Colonic mucosa (tissue), 4 donors: ENCODE measurements at regions not wholly inside any gene's neighbourhood (a gene's known extent, or its start where the extent isn't known, plus 50 kb on each side); places are given as distances from the start of the nearest gene placed in this dataset.
"Not testable (repeated sequence)": the region's sequence is repeated elsewhere in the genome, so short reads cannot be mapped to it uniquely, and the experiment has no call there.

ENCODE experiments used
- DNase-seq: peaks from one replicate; pipeline ENCODE4 v3.0.0-alpha.2; 2020
- H3K27ac ChIP-seq: fragments of 200-600 bp; one replicate; pipeline ENCODE4 v1.8.0; 2021
- H3K27me3 ChIP-seq: fragments of 200-600 bp; one replicate; pipeline ENCODE4 v1.8.0; 2021
- H3K36me3 ChIP-seq: fragments of 200-600 bp; one replicate; pipeline ENCODE4 v1.8.0; 2021
- H3K4me1 ChIP-seq: fragments of 200-600 bp; one replicate; pipeline ENCODE4 v1.8.0; 2021; ENCODE audit warnings: mild to moderate bottlenecking
- H3K4me3 ChIP-seq: fragments of 200-600 bp; one replicate; pipeline ENCODE4 v1.8.0; 2021
- H3K9ac ChIP-seq, 2 donors: one replicate each; pipeline ENCODE4 v1.7.0; 2013; ENCODE audit warnings: control low read depth in 2 of 2, low read depth in 2 of 2, low read length in 2 of 2
- H3K9me3 ChIP-seq: fragments of 200-600 bp; one replicate; pipeline ENCODE4 v1.8.0; 2021
- intact Hi-C: fragments of 100-400 bp; cut with DNase I; formaldehyde crosslinking; loops from one replicate; pipeline ENCODE4 v1.14.1; 2022
- TF ChIP-seq, protein P1 (sequence below): fragments of 200-600 bp; IDR thresholded peaks from one replicate; pipeline ENCODE4 v1.8.0; 2022; ENCODE audit warnings: antibody characterized with exemption, mild to moderate bottlenecking
- donor health status: healthy.
- donor health status: DM: no; HTN: no; CAD: no.
- donor health status: DM: no; HTN: no; CAD: no.

DNA sequence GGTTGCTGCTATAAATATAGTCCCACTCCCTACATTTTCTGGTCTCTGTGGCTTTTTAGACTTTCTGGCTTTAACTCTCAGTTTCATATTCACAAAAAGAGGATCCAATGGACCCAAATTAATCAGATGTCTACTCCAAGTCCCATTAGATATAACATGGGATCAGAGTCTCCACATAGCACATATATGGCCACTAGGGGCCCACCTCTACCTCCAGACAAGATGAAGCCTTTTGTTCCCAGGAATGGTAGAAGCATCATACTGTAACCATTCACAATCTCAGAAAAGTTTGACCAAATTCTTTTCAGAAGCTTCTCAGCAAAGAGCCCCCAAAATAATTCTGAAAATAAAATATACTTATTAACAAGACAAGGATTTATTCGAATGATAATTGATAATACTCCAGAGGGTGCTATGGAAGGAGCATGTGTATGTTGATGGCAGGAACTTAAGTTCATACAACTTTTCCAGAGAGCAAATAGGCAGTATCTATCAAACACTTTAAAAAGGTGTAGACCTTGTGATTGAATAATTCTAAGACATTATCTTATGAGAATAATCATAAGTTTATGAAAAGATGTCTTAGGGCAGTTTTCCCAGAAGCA is 382.3 kb upstream of the CRIM1 start:
- Histone ChIP-seq H3K9ac (no peak overlapping the region), H3K4me3 (no peak overlapping the region), H3K4me1 (no peaks in the 10 kb centered on the region), H3K9me3 (no peaks in the 10 kb centered on the region), H3K27ac (no peak overlapping the region), H3K27me3 (no peaks in the 10 kb centered on the region), H3K36me3 (no peaks in the 10 kb centered on the region)
- DNase-seq: no peak
- intact Hi-C loops: no loop called here
- TF ChIP-seq, protein P1, sequence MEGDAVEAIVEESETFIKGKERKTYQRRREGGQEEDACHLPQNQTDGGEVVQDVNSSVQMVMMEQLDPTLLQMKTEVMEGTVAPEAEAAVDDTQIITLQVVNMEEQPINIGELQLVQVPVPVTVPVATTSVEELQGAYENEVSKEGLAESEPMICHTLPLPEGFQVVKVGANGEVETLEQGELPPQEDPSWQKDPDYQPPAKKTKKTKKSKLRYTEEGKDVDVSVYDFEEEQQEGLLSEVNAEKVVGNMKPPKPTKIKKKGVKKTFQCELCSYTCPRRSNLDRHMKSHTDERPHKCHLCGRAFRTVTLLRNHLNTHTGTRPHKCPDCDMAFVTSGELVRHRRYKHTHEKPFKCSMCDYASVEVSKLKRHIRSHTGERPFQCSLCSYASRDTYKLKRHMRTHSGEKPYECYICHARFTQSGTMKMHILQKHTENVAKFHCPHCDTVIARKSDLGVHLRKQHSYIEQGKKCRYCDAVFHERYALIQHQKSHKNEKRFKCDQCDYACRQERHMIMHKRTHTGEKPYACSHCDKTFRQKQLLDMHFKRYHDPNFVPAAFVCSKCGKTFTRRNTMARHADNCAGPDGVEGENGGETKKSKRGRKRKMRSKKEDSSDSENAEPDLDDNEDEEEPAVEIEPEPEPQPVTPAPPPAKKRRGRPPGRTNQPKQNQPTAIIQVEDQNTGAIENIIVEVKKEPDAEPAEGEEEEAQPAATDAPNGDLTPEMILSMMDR: peak; percentile 50

DNA sequence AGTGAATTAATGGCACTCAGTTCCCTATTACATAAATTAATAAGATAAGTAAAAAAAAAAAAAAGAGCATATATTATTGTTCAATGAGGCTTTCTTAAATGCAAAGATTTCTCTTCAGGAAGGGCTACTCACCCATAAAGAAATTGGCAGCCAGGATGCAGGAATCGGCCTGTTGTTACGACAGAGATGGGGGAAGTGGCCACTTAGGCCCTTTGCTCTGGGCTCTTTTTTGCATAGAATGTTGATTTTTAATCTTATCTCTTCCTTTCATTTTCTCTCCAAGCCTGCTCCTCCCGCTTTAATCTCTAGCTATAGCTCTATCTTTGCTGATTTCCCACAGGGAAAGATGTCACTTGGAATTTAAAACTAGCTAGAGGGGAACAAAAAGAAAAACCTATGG is 391.8 kb upstream of the CRIM1 start:
- H3K36me3 ChIP-seq: no peaks in the 10 kb centered on the region
- intact Hi-C loops: loop anchor here (10.0 kb wide), 1 partner anchor 361 kb away; no protein-coding TSS in a partner anchor
- H3K9ac ChIP-seq: no peak overlapping the region
- TF ChIP-seq, protein P1: no peak
- H3K4me1 ChIP-seq: no peaks in the 10 kb centered on the region
- no peak overlapping the region for H3K4me3 ChIP-seq
- H3K9me3 ChIP-seq: no peaks in the 10 kb centered on the region
- no peak overlapping the region for H3K27ac ChIP-seq
- no peak for DNase-seq
- no peaks in the 10 kb centered on the region for H3K27me3 ChIP-seq

DNA sequence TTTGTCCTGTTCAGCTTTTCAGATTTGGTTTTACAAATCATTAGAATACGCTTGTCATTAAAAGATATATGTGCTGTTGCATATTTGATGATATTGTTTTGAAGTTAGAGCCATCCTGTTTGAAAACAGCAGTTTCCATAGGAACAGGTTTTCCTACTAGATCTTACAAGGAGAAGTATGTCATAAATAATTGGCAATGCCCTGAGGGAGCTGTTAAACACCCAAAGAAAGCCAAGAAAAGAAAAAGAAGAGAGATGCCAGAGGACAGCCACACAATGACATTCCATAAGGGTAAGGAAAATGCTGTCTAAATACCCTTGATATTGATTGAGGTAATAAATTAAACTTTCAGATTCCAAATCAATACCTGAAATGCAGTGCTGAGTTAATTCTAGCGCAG is 392.2 kb upstream of the CRIM1 start:
- H3K27ac ChIP-seq: no peak overlapping the region
- H3K27me3 ChIP-seq: no peaks in the 10 kb centered on the region
- no peaks in the 10 kb centered on the region for H3K4me1 ChIP-seq
- intact Hi-C loops: loop anchor here (10.0 kb wide), 1 partner anchor 361 kb away; no protein-coding TSS in a partner anchor
- no peaks in the 10 kb centered on the region for H3K9me3 ChIP-seq
- no peak for DNase-seq
- H3K4me3 ChIP-seq: no peak overlapping the region
- TF ChIP-seq, protein P1: no peak
- H3K9ac ChIP-seq: no peak overlapping the region
- H3K36me3 ChIP-seq: no peaks in the 10 kb centered on the region

DNA sequence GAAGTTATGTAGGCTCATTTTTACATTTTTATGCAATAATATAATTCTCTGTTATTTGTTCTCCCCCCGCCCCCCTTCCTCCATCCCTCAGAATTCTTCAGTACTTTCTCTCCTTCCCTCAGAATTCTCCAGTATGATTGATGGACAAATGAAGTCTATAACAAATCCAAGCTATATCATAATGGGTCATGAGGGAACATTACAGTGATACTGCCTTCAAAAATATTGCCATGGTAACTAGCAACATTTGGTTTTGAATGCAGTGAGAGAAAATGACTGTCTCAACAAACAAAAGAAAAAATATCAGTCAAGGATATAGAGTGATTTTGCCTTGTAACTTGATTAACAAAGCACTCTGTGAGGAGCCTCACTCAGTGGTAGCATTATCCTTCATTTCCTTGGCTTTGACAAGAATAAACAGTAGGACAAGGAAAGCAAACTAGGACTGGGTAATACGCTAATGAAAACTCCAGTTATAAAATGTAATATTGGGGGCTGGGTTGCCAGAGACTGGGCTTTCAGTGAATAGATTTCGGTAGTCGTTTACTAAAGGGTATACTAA is 392.9 kb upstream of the CRIM1 start:
- no peak overlapping the region for H3K27ac ChIP-seq
- no peak overlapping the region for H3K9ac ChIP-seq
- H3K27me3 ChIP-seq: no peaks in the 10 kb centered on the region
- no peaks in the 10 kb centered on the region for H3K4me1 ChIP-seq
- H3K9me3 ChIP-seq: no peaks in the 10 kb centered on the region
- H3K36me3 ChIP-seq: no peaks in the 10 kb centered on the region
- no peak for DNase-seq
- intact Hi-C loops: loop anchor here (10.0 kb wide), 1 partner anchor 362 kb away; no protein-coding TSS in a partner anchor
- no peak overlapping the region for H3K4me3 ChIP-seq
- TF ChIP-seq, protein P1: no peak

DNA sequence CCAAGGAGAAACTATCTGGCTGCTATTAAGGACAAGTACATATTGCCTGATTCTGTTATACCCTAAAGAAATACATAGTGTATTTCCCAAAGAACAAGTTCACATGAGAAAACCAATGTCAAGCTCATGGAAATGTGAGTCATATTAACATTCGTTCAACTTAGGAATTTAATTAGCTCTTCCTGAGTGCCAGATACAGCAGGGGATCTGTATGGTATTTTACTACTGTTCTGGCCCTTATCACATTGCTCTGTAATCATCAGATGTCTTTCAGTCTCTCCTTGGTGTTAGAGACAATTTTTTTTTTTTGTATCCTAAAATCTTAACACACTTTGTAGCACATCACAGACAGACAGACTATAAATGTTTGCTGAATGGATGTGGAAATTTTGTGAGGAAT is 395.0 kb upstream of the CRIM1 start:
- no peaks in the 10 kb centered on the region for H3K36me3 ChIP-seq
- no peak overlapping the region for H3K4me3 ChIP-seq
- no peaks in the 10 kb centered on the region for H3K27me3 ChIP-seq
- intact Hi-C loops: loop anchor here (10.0 kb wide), 1 partner anchor 364 kb away; no protein-coding TSS in a partner anchor
- H3K9ac ChIP-seq: no peak overlapping the region
- TF ChIP-seq, protein P1: no peak
- no peaks in the 10 kb centered on the region for H3K9me3 ChIP-seq
- no peak overlapping the region for H3K27ac ChIP-seq
- no peaks in the 10 kb centered on the region for H3K4me1 ChIP-seq
- no peak for DNase-seq

DNA sequence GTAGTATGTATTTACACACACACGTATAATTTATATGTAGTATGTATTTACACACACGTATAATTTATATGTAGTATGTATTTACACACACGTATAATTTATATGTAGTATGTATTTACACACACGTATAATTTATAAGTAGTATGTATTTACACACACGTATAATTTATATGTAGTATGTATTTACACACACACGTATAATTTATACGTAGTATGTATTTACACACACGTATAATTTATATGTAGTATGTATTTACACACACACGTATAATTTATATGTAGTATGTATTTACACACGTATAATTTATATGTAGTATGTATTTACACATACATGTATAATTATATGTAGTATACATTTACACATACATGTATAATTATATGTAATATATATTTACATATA is 398.5 kb upstream of the CRIM1 start:
- H3K36me3 ChIP-seq, H3K4me3 ChIP-seq, H3K27me3 ChIP-seq, H3K4me1 ChIP-seq, H3K9ac ChIP-seq, H3K9me3 ChIP-seq, intact Hi-C loops, H3K27ac ChIP-seq, DNase-seq: not testable (repeated sequence)
